ENCODE measurements at regions not wholly inside any gene's neighbourhood (a gene's known extent, or its start where the extent isn't known, plus 50 kb on each side); places are given as distances from the start of the nearest gene placed in this dataset.

DNA sequence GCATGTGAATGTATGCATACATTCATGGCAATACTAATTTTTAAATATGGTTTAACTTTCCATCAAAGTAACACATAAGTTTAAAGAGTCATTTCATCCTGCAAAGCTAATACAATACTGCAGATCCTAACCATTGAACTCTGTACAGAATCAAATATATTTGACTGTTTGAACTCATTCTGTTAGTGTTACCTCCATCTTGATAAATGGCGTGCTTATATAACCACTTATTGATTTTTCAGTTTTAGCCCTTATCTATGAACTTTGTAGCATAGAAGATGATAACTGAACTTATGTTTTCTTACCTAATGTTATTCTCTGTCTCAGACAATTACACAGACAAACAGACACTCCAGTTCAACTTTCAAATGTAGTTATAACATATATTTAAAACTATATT lies 731.0 kb upstream of the LRATD1 start:
- H3K27ac ChIP-seq (ENCODE audit: insufficient read depth, low read length), result no peak overlapping the region
- H3K4me2 ChIP-seq (ENCODE audit: extremely low read depth, insufficient read depth, low read length), result no peak overlapping the region
- H2AFZ ChIP-seq (ENCODE audit: low read length), result no peak overlapping the region
- H3K4me1 ChIP-seq (ENCODE audit: control insufficient read depth, extremely low read depth, insufficient read depth, low read length), result no peaks in the 10 kb centered on the region
- TF ChIP-seq, protein P1, sequence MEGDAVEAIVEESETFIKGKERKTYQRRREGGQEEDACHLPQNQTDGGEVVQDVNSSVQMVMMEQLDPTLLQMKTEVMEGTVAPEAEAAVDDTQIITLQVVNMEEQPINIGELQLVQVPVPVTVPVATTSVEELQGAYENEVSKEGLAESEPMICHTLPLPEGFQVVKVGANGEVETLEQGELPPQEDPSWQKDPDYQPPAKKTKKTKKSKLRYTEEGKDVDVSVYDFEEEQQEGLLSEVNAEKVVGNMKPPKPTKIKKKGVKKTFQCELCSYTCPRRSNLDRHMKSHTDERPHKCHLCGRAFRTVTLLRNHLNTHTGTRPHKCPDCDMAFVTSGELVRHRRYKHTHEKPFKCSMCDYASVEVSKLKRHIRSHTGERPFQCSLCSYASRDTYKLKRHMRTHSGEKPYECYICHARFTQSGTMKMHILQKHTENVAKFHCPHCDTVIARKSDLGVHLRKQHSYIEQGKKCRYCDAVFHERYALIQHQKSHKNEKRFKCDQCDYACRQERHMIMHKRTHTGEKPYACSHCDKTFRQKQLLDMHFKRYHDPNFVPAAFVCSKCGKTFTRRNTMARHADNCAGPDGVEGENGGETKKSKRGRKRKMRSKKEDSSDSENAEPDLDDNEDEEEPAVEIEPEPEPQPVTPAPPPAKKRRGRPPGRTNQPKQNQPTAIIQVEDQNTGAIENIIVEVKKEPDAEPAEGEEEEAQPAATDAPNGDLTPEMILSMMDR (conservative IDR thresholded peaks at IDR 0.05 in 1 of 2, IDR thresholded peaks at IDR 0.05 in 1 of 2; ENCODE audit: low read depth in 1 of 2, low read length in 2 of 2), result no peak
- TF ChIP-seq EZH2 (IDR thresholded peaks at IDR 0.05; ENCODE audit: low read length, missing control alignments), result no peak
- H3K36me3 ChIP-seq (ENCODE audit: control insufficient read depth, insufficient read depth, low read length), result no peaks in the 10 kb centered on the region
- DNase-seq (ENCODE audit: low read depth in 2 of 2), result no peak
- no peaks in the 10 kb centered on the region for H3K79me2 ChIP-seq (ENCODE audit: control insufficient read depth, insufficient read depth, low read length)
- H3K9me3 ChIP-seq (ENCODE audit: control insufficient read depth, insufficient read depth, low read depth, low read length), result no peaks in the 10 kb centered on the region
- no peaks in the 10 kb centered on the region for H4K20me1 ChIP-seq (ENCODE audit: control insufficient read depth, extremely low read depth, insufficient read depth, low read length)
- no peaks in the 10 kb centered on the region for H3K27me3 ChIP-seq (ENCODE audit: control insufficient read depth, insufficient read depth, low read length)
- H3K9ac ChIP-seq (ENCODE audit: insufficient read depth, low read length), result no peak overlapping the region
- H3K4me3 ChIP-seq (replicated peaks in 1 of 4; ENCODE audit: control extremely low read depth in 1 of 4, insufficient read depth in 1 of 4, low read depth in 3 of 4, low read length in 4 of 4), result no peak overlapping the region

DNA sequence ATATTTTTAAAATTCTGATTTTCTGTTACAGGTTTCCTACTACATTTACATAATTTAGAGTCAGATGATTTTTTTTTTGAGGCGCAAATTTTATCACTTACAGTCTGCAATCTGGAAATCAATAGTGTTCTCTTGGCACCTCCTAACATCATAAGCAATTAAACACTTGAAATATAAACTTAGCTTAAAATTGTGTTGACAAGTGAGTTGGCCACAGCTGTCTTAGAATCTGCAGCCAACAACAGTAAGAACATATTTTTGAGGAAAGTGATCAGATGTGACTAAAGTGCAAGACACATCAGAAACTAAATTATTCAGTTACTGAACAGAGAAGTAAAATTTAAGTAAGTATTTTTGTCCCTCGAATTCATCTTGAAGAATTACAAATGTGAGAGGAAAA lies 726.7 kb upstream of the LRATD1 start:
- Histone ChIP-seq H3K4me1 (ENCODE audit: control insufficient read depth, extremely low read depth, insufficient read depth, low read length) (no peaks in the 10 kb centered on the region), H3K79me2 (ENCODE audit: control insufficient read depth, insufficient read depth, low read length) (no peaks in the 10 kb centered on the region), H3K4me3 (replicated peaks in 1 of 4; ENCODE audit: control extremely low read depth in 1 of 4, insufficient read depth in 1 of 4, low read depth in 3 of 4, low read length in 4 of 4) (no peak overlapping the region), H2AFZ (ENCODE audit: low read length) (no peak overlapping the region), H4K20me1 (ENCODE audit: control insufficient read depth, extremely low read depth, insufficient read depth, low read length) (no peaks in the 10 kb centered on the region), H3K27ac (ENCODE audit: insufficient read depth, low read length) (no peak overlapping the region), H3K4me2 (ENCODE audit: extremely low read depth, insufficient read depth, low read length) (no peak overlapping the region), H3K27me3 (ENCODE audit: control insufficient read depth, insufficient read depth, low read length) (no peaks in the 10 kb centered on the region), H3K36me3 (ENCODE audit: control insufficient read depth, insufficient read depth, low read length) (no peaks in the 10 kb centered on the region), H3K9me3 (ENCODE audit: control insufficient read depth, insufficient read depth, low read depth, low read length) (no peaks in the 10 kb centered on the region), H3K9ac (ENCODE audit: insufficient read depth, low read length) (no peak overlapping the region)
- no peak for DNase-seq (ENCODE audit: low read depth in 2 of 2)
- TF ChIP-seq EZH2 (IDR thresholded peaks at IDR 0.05; ENCODE audit: low read length, missing control alignments), result no peak
- TF ChIP-seq, protein P1 (conservative IDR thresholded peaks at IDR 0.05 in 1 of 2, IDR thresholded peaks at IDR 0.05 in 1 of 2; ENCODE audit: low read depth in 1 of 2, low read length in 2 of 2), result no peak

DNA sequence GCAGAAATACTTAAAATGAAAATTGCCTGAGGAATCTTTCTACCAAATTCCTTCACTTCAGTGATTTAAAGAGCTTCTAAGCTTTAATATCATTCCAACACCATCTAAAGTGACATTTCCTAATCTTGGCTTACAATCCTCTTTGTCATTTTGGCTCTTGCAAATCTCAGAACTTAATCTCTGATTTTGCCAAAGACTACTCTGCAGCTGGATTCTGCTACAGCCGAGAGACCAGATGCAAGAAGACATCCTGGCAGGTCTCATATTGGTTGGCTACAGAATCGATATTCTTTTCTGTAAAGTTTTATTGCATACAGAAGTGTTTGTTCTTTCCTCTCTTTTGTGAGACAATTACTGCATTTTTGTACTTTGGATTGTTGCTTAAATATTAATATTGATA lies 716.5 kb upstream of the LRATD1 start:
- Histone ChIP-seq H3K4me1 (ENCODE audit: control insufficient read depth, extremely low read depth, insufficient read depth, low read length) (no peaks in the 10 kb centered on the region), H3K9ac (ENCODE audit: insufficient read depth, low read length) (no peak overlapping the region), H2AFZ (ENCODE audit: low read length) (no peak overlapping the region), H3K9me3 (ENCODE audit: control insufficient read depth, insufficient read depth, low read depth, low read length) (no peaks in the 10 kb centered on the region), H3K27ac (ENCODE audit: insufficient read depth, low read length) (no peak overlapping the region), H3K79me2 (ENCODE audit: control insufficient read depth, insufficient read depth, low read length) (no peaks in the 10 kb centered on the region), H3K27me3 (ENCODE audit: control insufficient read depth, insufficient read depth, low read length) (no peaks in the 10 kb centered on the region), H3K36me3 (ENCODE audit: control insufficient read depth, insufficient read depth, low read length) (no peaks in the 10 kb centered on the region), H3K4me2 (ENCODE audit: extremely low read depth, insufficient read depth, low read length) (no peak overlapping the region), H4K20me1 (ENCODE audit: control insufficient read depth, extremely low read depth, insufficient read depth, low read length) (no peaks in the 10 kb centered on the region), H3K4me3 (replicated peaks in 1 of 4; ENCODE audit: control extremely low read depth in 1 of 4, insufficient read depth in 1 of 4, low read depth in 3 of 4, low read length in 4 of 4) (no peak overlapping the region)
- DNase-seq (ENCODE audit: low read depth in 2 of 2), result no peak
- no peak for TF ChIP-seq EZH2 (IDR thresholded peaks at IDR 0.05; ENCODE audit: low read length, missing control alignments)
- TF ChIP-seq, protein P1 (conservative IDR thresholded peaks at IDR 0.05 in 1 of 2, IDR thresholded peaks at IDR 0.05 in 1 of 2; ENCODE audit: low read depth in 1 of 2, low read length in 2 of 2), result no peak
